GM19397 (cell line): ENCODE measurements at regions not wholly inside any gene's neighbourhood (a gene's known extent, or its start where the extent isn't known, plus 50 kb on each side); places are given as distances from the start of the nearest gene placed in this dataset.
A peak's percentile ranks its signal among the peaks of the same experiment; 100 is the strongest.

ENCODE experiments used
- ATAC-seq: cut with Tn5 transposase; IDR thresholded peaks from one replicate; pipeline ENCODE4 v1.9.1; 2021; ENCODE audit warnings: mild to moderate bottlenecking, moderate library complexity; ENCODE audit not compliant: unreplicated experiment

DNA sequence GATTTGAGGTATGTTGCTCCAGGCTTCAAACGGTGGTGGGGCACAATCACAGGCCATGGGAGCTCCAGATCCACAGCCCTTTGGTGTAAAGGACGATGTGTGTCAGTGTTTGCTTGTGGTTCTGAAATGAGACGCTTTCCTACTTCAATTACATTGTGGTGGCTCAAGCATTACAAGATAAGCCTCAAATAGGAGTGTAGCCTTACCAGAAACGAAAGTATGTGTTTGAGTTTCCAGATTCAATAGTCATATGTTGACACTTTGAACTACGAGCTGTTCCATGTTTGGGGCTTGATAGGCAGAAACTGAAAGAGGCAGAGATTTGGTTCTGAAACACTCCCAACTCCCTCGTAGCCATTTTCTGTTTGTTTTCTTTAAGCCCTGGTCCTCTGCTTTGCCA, 187.1 kb downstream of the MYLK4 start:
- peak; percentile 58 for ATAC-seq

DNA sequence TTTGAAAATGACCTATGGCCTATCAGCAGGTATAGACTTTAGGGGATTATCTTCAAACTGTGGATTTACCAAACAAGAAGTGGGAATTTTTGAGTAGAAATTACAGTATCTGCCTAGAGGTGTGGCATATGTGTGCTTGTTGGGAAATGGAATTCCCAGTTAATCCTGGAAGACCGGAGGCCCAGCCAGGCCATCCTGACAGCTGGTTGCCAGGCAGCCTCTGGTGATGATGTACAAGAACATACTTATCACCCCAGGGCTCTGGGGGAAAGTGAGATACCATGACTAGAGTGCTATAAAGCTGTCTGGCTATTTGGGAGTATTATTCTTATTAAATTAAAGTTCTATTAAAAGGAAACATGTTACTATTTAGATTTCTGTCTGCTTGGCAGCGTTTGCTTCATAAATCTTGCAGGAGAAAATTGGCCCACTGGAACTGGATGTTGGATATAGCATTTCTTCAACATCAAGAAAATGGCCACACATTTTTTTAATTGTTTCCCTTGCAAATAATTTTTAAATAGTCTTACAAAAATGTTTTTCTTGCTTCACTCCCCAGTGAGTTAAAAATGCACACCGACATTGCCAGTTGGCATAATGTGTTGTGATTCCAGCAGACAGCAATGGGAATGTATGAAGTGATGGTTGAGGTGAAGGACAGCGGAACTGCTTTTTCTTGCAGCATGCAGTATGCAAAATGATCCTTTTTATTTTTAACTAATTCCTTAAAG, 187.8 kb downstream of the MYLK4 start:
- no peak for ATAC-seq

DNA sequence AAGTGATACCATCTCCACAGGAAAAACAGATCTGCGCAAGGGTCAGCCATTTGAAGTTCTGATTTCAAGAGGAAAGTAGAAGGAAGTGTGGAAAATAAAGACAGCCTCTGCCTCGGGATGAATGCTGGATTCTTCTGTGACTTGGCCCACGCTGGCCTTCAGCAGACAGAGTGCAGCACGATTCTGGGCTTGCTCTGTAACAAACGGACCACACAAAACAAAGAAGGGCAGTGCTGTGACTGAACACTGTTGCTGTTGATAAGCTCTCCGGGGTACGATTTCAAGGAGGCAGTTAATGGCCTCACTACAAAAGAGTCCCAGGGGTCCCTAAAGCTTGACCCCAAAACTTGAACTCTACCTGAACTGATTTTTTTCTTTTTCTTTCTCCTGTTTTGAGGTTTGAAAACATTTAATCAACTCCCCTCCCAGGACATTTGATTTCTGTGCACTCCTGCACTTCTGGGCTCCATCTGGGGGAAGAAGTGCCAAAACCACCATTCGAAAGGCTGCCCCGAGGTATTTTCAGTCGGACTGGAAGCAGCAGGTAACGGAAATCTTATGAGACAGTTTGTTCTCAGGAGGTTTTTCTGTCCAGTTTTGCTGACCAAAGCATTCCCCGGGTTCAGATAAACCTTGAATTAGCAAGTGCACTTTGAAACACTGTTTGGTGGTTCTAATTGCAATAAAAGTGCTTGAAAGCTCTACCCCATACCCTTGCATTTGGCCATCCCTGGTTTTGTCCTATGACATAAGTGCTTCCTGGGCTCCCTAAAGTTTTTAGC, 189.6 kb downstream of the MYLK4 start:
- ATAC-seq, result no peak

DNA sequence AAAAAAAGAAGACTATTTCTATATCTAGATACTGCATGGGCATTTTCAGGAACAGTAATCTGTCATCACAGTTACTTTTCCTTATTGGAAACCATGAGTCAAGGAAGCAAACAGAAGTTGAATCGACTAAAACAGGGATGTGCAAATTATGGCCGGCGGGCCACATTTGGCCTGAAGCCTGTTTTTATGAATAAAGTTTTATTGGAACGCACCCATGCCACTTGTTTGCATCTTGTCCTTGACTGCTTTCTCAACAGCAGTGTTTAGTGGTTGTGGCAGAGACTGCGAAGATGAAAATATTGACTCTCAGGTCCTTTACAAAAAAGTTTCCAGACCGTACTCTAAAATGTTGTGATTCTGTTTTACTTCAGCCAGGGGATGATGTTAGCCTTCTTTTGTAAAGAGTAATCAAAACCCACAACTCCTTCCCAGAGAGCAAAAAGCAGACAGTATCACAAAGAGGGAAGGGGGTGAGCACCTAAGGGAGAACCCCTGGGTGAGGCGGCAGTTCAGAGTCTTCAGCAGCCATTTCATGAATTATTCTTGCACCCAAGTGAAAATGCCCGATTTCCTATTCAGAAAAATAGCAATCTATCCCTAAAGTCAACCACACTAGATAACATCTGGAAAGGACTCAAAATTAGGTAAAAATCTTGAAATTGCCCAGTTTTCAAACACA, 190.4 kb downstream of the MYLK4 start:
- ATAC-seq, result no peak

DNA sequence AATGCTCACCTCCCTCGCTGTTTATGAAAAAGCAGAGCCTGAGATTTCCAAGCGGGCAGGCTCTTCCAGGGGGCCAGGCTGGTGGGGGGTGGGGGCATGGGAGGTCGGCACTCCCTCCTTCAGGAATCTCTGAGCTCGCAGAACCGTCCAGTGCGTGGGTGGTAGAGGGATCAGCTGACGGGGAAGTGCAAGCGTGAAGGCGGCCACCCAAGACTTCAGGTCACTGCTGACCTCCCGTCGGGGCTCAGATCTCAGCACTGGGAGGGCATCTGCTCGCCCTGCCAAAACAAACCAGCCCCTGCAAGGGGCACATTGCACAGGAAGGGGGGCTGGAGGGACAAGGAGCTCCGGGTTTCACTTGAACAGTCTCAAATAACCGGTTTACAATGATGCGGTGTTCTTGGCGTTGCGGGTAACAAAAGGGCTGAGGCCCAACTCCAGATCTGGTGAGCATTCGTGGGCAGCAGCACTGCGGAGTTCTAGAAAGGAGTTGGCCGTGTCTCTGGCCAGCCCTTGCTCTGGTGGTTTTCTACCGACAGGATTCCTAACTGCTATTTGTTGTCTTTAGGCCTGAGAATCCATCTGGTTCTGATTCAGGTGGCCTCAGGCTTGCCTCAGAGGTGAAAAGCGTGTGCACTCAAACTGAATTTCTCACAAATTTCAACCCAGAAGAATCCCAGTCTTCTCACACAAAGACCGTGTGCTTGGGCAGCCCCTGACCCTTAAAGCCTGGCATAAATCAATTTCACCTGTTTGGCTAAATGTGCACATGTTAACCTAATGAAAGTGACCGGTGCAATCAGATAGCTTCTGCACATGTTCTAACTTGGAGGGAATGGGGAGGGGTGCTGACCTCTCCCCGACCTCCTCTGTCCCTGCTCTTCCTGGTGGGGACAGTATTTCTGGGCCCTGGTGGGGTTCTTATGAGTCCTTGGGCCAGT, 191.6 kb downstream of the MYLK4 start:
- no peak for ATAC-seq

DNA sequence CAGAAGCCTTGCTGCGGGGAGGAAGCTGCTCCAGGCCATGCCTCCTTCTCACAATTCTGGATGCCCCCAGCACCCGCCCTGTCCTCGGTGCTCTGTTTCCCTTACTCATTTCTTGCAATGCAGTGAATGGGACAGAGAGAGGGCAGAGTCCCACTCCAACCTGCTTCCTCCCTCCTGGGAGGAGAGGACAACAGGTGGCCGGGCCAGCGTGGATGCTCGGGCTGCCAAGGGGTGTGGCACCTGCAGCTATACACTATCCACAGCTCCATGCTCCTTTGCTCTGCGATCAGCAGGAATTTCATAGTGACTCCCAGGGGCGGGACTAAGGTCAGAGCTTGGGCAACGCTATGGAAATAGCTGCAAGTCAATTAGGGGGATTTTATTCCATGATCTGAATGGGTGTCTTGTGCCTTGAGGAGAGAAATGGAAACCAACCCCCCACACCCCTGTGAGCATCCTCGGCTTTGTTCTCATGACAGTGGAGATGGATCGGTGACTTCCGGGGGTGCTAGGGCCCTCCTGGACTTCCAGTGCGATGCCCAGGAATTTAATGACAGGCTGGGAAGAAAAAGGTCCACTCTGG, 192.5 kb downstream of the MYLK4 start:
- no peak for ATAC-seq

DNA sequence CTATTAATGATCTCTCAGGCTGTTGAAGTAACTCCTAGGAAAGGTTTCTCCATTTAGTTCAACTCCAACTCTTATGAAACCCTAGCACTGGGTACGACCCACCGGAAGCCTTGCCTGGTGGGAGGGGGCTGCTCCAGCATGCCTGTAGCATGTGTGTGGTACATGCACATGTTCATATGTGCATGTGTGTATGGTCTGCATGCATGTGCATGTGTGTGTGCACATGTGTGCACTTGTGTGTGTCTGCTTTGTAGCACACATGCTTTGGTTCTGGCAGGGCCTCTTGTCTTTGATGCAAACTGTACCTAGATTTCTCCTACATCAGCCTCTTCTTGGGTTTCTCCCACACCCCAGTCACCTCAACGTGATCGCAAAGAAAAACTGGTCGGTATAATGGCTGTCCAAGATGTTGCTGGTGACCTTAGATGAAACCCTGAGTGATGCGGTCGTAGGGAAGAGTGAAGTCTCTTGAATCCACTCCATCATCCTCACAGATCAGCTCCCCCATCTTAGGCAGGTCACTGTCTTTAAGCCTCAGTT, 193.5 kb downstream of the MYLK4 start:
- no peak for ATAC-seq

DNA sequence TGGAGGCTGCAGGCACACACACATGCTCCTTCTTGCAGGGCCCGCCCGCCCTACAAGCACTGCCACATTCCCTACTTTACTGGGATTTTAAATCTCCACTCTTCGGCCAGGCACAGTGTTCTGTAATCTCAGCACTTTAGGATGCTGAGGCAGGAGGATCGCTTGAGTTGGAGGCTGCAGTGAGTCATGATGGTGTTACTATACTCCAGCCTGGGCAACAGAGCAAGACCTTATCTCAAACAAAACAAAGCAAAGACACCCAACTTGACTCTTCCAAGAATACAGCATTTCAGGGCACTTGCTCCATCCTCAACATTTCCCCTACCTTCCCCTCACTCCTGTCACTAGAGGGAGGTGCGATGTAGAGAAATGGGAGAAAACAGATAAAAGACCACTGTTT, 194.0 kb downstream of the MYLK4 start:
- no peak for ATAC-seq

DNA sequence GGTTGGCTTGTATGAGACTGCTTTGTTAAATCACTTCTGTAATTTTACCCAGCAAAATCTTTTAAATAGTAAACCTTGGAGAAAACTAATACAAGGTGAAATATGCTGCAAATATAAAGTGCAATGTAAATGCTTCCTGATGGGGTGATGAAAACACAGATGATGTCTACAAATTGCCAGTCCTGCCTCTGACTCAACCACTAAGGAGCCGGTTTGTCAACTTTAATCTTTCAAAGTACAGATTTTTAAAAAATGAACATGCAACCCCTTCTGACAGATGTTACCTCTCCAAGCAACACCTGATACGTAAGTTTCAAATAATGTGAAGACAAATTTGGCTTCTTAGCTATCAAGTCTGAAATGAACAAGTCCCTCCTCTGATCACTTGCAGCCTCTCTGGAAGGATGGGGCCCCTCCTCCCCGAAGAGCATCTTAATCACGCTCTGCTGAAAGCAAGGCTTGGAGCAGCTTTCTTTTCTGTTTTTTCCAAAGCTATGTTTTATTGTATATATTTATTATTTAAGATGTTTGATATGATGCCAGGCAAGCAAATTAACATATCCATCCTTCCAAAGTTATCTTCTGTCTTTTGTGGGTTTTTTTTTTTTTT, 196.0 kb downstream of the MYLK4 start:
- ATAC-seq, result no peak

DNA sequence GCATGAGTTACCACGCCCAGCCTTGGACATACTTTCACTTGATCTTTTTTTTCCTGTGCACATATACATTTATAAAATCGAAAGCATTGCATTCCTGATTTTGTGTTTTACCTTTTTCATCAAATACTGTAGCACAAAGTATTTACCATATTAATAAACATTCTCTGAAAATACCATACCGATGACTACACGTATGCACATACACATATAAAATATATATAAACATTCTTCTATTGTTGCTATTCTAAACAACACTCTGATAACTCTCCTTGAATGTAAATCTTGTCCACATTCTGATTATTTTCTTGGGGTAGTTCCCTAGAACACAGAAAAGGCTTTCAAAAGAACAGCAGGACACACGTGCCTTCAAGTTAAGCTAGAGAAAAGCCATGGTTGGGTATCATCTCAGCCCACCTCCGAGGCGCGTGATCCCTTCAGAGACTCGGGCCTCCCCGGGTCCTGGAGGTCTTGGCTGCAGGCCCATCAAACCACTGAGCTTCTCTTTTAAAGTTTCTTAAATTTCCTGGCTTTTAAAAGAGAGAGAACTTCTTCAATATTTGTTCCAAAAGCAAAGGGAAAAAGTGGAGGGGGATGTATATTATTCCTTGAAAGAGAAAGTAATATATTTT, 198.1 kb downstream of the MYLK4 start:
- ATAC-seq, result no peak

DNA sequence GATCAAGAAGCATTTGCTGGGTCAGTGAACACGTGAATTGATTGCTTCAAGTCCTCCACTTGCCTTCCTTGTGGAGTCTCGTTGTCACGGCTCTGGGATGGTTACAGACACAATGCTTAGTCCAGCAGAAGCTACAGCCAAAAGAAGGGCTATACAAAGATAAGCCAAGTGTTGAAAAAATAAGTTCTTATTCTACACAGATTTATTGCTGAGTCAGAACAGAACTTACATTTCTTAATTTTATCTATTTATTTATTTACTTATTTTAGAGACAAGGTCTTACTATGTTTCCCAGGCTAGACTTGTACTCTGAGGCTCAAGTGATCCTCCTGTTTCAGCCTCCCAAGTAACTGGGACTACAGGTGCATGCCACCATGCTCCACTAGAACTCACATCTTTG, 199.0 kb downstream of the MYLK4 start:
- ATAC-seq, result no peak

DNA sequence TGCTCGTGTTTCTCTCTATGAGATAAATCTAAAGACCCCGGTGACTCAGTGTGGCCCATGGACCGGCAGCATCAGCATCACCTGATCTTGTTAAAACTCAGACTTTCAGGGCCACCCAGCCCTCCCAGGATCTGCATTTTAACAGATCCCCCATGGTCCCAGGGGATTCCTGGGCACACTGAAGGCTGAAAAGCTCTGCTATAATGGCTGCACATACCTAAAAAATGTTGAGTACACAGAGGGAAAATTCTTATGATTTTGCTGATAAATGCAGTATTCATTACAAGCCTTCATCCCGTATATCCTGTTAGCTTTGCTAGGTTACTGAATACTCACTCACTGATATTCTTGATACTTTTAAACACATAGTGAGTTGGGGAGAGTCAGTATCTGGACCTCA, 200.5 kb downstream of the MYLK4 start:
- ATAC-seq, result no peak

DNA sequence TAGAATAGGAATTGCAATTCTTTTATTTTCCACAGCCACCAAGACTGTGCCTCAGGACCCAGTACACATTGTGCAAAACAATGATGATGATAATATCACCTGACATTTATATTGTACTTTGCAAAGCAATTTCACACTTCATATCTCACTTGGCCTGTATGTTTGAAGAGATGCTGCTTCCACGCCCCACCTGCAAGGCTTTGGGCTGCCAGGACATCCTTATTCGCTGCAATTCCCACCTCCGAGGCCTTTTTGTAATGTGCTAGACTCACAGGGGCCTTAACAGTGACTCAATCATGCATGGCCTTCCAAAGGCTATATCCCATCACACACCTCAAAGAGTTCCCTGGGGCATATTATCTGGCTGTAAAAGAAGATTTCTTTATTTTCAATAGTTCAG, 200.9 kb downstream of the MYLK4 start:
- no peak for ATAC-seq

DNA sequence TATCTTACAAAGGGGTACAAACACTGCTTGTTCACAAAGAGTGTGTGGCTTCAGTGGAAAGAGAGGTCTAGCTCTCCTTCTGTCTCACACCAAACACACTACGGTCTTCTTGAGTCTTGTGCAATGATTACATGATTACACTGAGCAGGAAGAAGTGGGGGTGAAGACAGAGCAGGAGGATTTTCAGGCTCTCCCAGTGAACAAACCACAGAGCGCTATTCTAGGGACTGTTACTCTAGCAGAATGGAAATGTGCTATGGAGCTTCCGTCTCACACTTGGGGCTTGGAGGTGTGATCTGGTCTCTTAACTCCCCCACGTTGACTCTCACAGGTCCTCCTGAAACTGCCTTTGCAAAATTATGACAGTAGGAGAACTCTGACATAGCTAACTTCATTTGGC, 203.4 kb downstream of the MYLK4 start:
- ATAC-seq, result no peak

DNA sequence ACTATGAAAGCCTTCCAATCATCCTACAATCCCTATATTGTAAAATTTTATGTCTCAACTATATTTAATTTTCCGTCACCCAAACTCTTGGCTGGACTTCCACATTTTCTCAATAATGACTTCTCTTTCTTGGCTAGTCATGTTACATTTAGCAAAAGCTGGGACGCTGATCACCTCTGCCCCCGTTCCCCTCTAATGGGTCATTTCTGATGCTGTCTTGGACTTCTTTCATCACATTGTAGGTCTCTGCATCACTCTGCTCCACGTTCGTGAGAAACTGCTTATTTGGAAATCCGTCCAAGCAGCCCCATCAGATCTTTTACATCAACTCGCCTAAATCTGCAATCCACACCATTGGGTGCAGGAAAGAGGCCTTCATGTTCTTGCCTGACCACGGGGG, 203.8 kb downstream of the MYLK4 start:
- ATAC-seq, result no peak

DNA sequence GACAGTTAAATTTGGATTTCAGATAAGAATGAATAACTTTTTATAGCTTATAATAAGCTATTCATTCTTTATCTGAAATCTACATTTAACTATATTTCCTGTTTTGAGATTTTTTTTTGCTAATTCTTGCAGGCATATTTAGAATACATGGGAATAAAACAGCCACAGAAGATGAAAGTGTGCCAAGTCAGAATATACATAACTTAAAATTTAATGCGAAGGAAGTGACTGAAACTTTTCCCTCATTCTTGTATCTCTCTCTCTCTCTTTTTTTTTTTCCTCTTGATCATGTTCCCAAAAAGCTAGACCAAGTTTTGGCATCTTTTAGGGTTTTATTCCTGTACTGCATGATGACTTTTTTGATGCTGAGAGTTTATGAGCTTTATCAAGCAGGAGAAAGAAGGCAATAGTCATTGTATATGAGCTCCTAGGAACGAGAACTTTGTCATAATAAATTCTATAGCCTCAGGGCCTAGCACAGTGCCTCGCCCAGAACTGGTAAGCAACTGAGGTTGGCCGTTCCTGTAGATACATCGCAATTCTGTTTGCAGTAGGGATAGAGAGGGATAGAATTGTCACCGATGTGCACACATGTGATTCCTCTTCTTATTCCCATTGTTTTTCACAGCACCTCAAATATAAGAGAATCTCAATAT, 205.2 kb downstream of the MYLK4 start:
- ATAC-seq, result no peak

DNA sequence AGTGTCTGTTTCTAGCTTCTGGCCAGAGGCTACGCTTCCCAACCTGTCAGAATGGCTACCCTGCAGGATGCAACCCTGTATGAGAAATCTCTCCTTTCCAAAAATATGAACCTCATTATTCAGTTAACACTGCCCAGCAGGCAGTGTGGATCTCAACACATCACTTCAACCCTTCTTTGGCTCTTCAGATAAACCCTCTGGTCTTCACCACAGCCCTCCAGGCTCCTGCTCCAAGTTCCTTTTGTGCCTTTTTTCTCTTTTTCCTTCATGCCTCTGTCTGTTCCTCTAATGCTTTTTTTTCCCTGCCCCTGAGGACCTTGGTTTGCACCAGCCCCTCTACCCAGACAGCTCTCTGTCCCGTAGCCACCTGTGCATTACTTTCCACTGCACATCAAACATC, 207.4 kb downstream of the MYLK4 start:
- ATAC-seq, result no peak

DNA sequence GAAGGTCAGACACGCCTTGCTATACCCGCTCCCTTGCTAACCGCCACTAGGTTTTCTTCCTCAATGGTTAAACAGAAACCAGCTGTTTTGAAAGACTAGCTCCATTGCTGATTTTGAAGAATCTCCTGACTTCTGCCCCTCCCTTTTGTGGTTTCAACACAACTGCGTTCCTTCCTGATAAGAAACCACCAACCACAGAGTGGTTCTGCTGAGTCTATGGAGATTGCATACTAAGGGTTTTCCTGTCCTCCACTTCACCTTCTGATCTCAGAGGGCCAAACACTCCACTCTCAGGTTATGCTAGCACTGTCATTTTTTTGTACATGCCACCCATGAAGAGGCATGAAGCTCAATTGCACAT, 207.9 kb downstream of the MYLK4 start:
- ATAC-seq, result peak; percentile 76
